B cell (primary cell): ENCODE measurements at regions not wholly inside any gene's neighbourhood (a gene's known extent, or its start where the extent isn't known, plus 50 kb on each side); places are given as distances from the start of the nearest gene placed in this dataset.

Source experiments
- EZH2 ChIP-seq: IDR thresholded peaks from 2 replicates; pipeline ENCODE4 v1.6.1; 2012; ENCODE audit warnings: borderline replicate concordance, low read depth, mild to moderate bottlenecking, moderate library complexity, low read length; ENCODE audit not compliant: insufficient read depth, poor library complexity, severe bottlenecking
- TF ChIP-seq, protein P1 (sequence below): fragments of 200-600 bp; IDR thresholded peaks from one replicate; pipeline ENCODE4 v1.8.0; 2022; ENCODE audit warnings: antibody characterized with exemption, mild to moderate bottlenecking

DNA sequence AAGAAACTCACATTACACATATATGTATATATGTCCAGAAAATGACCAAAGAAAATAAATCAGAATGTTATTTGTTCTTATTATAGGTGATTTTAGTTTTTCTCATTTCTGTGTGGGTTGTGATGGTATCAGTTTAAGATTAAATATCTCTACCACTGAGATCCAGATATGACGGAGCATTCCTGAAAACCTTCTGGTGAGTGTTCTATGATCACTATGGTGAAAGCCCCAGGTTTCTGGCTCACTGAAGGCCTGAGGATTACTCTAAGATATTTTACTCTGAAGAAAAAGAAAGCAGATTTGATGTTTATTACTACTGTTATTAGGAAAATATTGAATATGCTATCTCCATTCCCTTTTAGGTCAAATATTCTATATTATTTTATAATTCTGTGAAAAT is 62.8 kb upstream of the L3MBTL3 start:
- TF ChIP-seq, protein P1, sequence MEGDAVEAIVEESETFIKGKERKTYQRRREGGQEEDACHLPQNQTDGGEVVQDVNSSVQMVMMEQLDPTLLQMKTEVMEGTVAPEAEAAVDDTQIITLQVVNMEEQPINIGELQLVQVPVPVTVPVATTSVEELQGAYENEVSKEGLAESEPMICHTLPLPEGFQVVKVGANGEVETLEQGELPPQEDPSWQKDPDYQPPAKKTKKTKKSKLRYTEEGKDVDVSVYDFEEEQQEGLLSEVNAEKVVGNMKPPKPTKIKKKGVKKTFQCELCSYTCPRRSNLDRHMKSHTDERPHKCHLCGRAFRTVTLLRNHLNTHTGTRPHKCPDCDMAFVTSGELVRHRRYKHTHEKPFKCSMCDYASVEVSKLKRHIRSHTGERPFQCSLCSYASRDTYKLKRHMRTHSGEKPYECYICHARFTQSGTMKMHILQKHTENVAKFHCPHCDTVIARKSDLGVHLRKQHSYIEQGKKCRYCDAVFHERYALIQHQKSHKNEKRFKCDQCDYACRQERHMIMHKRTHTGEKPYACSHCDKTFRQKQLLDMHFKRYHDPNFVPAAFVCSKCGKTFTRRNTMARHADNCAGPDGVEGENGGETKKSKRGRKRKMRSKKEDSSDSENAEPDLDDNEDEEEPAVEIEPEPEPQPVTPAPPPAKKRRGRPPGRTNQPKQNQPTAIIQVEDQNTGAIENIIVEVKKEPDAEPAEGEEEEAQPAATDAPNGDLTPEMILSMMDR = no peak
- TF ChIP-seq EZH2 = no peak
